ENCODE measurements at regions not wholly inside any gene's neighbourhood (a gene's known extent, or its start where the extent isn't known, plus 50 kb on each side); places are given as distances from the start of the nearest gene placed in this dataset.

- DNase-seq (ENCODE audit: low read depth): no peak
- no peak overlapping the region for H3K4me3 ChIP-seq (ENCODE audit: low read length)
- no peak for TF ChIP-seq CTCF (conservative IDR thresholded peaks at IDR 0.05; ENCODE audit: low read length)
These were observed 130.5 kb downstream of the VEGFA start for GRCh38 chr6:43900560-43900915.

GRCh38 chr6:43899830-43900229, 129.8 kb downstream of the VEGFA start:
- no peak overlapping the region for H3K4me3 ChIP-seq (ENCODE audit: low read length)
- TF ChIP-seq CTCF (conservative IDR thresholded peaks at IDR 0.05; ENCODE audit: low read length): no peak
- DNase-seq (ENCODE audit: low read depth): no peak

- TF ChIP-seq CTCF (conservative IDR thresholded peaks at IDR 0.05; ENCODE audit: low read length): no peak
- no peak for DNase-seq (ENCODE audit: low read depth)
- H3K4me3 ChIP-seq (ENCODE audit: low read length): no peak overlapping the region
These were observed 128.5 kb downstream of the VEGFA start for GRCh38 chr6:43898358-43899131.

- DNase-seq (ENCODE audit: low read depth): no peak
- no peak for TF ChIP-seq CTCF (conservative IDR thresholded peaks at IDR 0.05; ENCODE audit: low read length)
- no peak overlapping the region for H3K4me3 ChIP-seq (ENCODE audit: low read length)
These were observed 127.7 kb downstream of the VEGFA start for GRCh38 chr6:43897571-43898302.

- TF ChIP-seq CTCF (conservative IDR thresholded peaks at IDR 0.05; ENCODE audit: low read length): no peak
- DNase-seq (ENCODE audit: low read depth): no peak
These were observed 126.6 kb downstream of the VEGFA start for GRCh38 chr6:43896329-43897255.

GRCh38 chr6:43895656-43896328, 125.8 kb downstream of the VEGFA start:
- H3K4me3 ChIP-seq (ENCODE audit: low read length): no peak overlapping the region
- no peak for DNase-seq (ENCODE audit: low read depth)
- TF ChIP-seq CTCF (conservative IDR thresholded peaks at IDR 0.05; ENCODE audit: low read length): no peak

More at GRCh38 chr6:43896329-43897255, 126.6 kb downstream of the VEGFA start:
- no peak overlapping the region for H3K4me3 ChIP-seq (ENCODE audit: low read length)

Data from AG10803 (cell line).